GM23338 (cell line): ENCODE measurements at regions not wholly inside any gene's neighbourhood (a gene's known extent, or its start where the extent isn't known, plus 50 kb on each side); places are given as distances from the start of the nearest gene placed in this dataset.

ENCODE experiments used
- ATAC-seq: fragments of 200-7000 bp; cut with Tn5 transposase; 3 replicates; pipeline ENCODE4 v1.9.1; 2020
- DNase-seq: peaks from one replicate; pipeline ENCODE4 v3.0.0-alpha.2; 2015; ENCODE audit warnings: low spot score
- H2AFZ ChIP-seq: fragments of 200-600 bp; sonication (generic); 2 replicates; pipeline ENCODE4 v1.8.0; 2016; ENCODE audit warnings: antibody characterized with exemption, mild to moderate bottlenecking, moderate library complexity
- H3F3A ChIP-seq: fragments of 200-600 bp; sonication (generic); replicated peaks from 2 replicates; pipeline ENCODE4 v1.8.0; 2017; ENCODE audit warnings: antibody characterized with exemption, mixed run types, low read depth
- H3K27ac ChIP-seq: fragments of 200-600 bp; sonication (generic); 2 replicates; pipeline ENCODE4 v1.6.1; 2016; ENCODE audit warnings: low read depth
- H3K27me3 ChIP-seq: fragments of 200-600 bp; sonication (generic); 2 replicates; pipeline ENCODE4 v1.8.0; 2016; ENCODE audit warnings: mild to moderate bottlenecking, mixed run types, moderate library complexity; ENCODE audit not compliant: insufficient read depth
- H3K36me3 ChIP-seq: fragments of 200-600 bp; sonication (generic); 2 replicates; pipeline ENCODE4 v1.8.0; 2016; ENCODE audit warnings: mild to moderate bottlenecking; ENCODE audit not compliant: insufficient read depth
- H3K4me1 ChIP-seq: fragments of 200-600 bp; sonication (generic); 2 replicates; pipeline ENCODE4 v1.8.0; 2016; ENCODE audit warnings: mild to moderate bottlenecking, moderate library complexity; ENCODE audit not compliant: insufficient read depth
- H3K4me2 ChIP-seq: fragments of 200-600 bp; sonication (generic); 2 replicates; pipeline ENCODE4 v1.7.1; 2017; ENCODE audit warnings: mixed run types
- H3K4me3 ChIP-seq: fragments of 200-600 bp; sonication (generic); 2 replicates; pipeline ENCODE4 v1.6.1; 2016; ENCODE audit warnings: mixed run types
- H3K79me2 ChIP-seq: fragments of 200-600 bp; sonication (generic); replicated peaks from 2 replicates; pipeline ENCODE4 v1.8.0; 2017; ENCODE audit warnings: mild to moderate bottlenecking; ENCODE audit not compliant: insufficient read depth
- H3K9me2 ChIP-seq: fragments of 200-600 bp; sonication (generic); 2 replicates; pipeline ENCODE4 v1.8.0; 2017; ENCODE audit not compliant: insufficient read depth
- H4K20me1 ChIP-seq: fragments of 200-600 bp; sonication (generic); replicated peaks from 2 replicates; pipeline ENCODE4 v1.8.0; 2017; ENCODE audit warnings: mild to moderate bottlenecking; ENCODE audit not compliant: insufficient read depth
- H3K27ac Mint-ChIP-seq: 2 replicates; pipeline ENCODE4 v1.8.0; 2020; ENCODE audit warnings: inconsistent platforms, mild to moderate bottlenecking, moderate library complexity, mixed read lengths
- H3K27me3 Mint-ChIP-seq: 3 replicates; pipeline ENCODE4 v1.8.0; 2022; ENCODE audit warnings: low read depth, mild to moderate bottlenecking, moderate library complexity, mixed read lengths, inconsistent platforms; ENCODE audit not compliant: insufficient read depth, poor library complexity
- H3K36me3 Mint-ChIP-seq: 3 replicates; pipeline ENCODE4 v1.8.0; 2021; ENCODE audit warnings: low read depth, mild to moderate bottlenecking, inconsistent platforms, moderate library complexity, mixed read lengths
- H3K4me1 Mint-ChIP-seq: 3 replicates; pipeline ENCODE4 v1.8.0; 2020; ENCODE audit warnings: mild to moderate bottlenecking, inconsistent platforms, mixed read lengths
- H3K4me3 Mint-ChIP-seq: 3 replicates; pipeline ENCODE4 v1.8.0; 2021; ENCODE audit warnings: moderate library complexity, mild to moderate bottlenecking, inconsistent platforms, mixed read lengths
- H3K9me3 Mint-ChIP-seq: 3 replicates; pipeline ENCODE4 v1.8.0; 2020; ENCODE audit warnings: moderate library complexity, mild to moderate bottlenecking, inconsistent platforms, mixed read lengths
- CREB1 ChIP-seq: fragments of 250-450 bp; sonication (Bioruptor Pico); IDR thresholded peaks from 2 replicates; pipeline ENCODE4 v1.5.0; 2020; ENCODE audit warnings: low read depth, mild to moderate bottlenecking, moderate library complexity
- CTCF ChIP-seq, 2 experiments: fragments of 200-600 bp in 1 of 2; sonication (generic) in 1 of 2; conservative IDR thresholded peaks; 2 replicates each; pipeline versions ENCODE4 v1.5.1 to v1.6.1; 2016 to 2017; ENCODE audit warnings: antibody characterized with exemption in 2 of 2, low read depth in 2 of 2, mild to moderate bottlenecking in 2 of 2, moderate library complexity in 1 of 2
- EZH2 ChIP-seq: fragments of 200-600 bp; sonication (generic); IDR thresholded peaks from one replicate; pipeline ENCODE4 v1.8.0; 2017; ENCODE audit warnings: antibody characterized with exemption, mild to moderate bottlenecking, low read depth; ENCODE audit not compliant: unreplicated experiment
- EZH2phosphoT487 ChIP-seq: fragments of 200-600 bp; sonication (generic); IDR thresholded peaks from one replicate; pipeline ENCODE4 v1.8.1; 2018; ENCODE audit warnings: antibody characterized with exemption; ENCODE audit not compliant: unreplicated experiment
- JUNB ChIP-seq: IDR thresholded peaks from one replicate; pipeline ENCODE4 v1.6.1; 2016; ENCODE audit warnings: antibody characterized with exemption; ENCODE audit not compliant: unreplicated experiment
- NANOG ChIP-seq: IDR thresholded peaks from 2 replicates; pipeline ENCODE4 v1.6.1; 2016; ENCODE audit warnings: antibody characterized with exemption, borderline replicate concordance
- POLR2AphosphoS5 ChIP-seq: IDR thresholded peaks from 2 replicates; pipeline ENCODE4 v1.6.1; 2016; ENCODE audit warnings: antibody characterized with exemption, low read depth
- REST ChIP-seq: IDR thresholded peaks from one replicate; pipeline ENCODE4 v1.6.1; 2018; ENCODE audit warnings: antibody characterized with exemption; ENCODE audit not compliant: unreplicated experiment
- STAT1 ChIP-seq: IDR thresholded peaks from one replicate; pipeline ENCODE4 v1.6.1; 2016; ENCODE audit warnings: antibody characterized with exemption; ENCODE audit not compliant: unreplicated experiment
- ZNF114 ChIP-seq: fragments of 250-450 bp; sonication (Bioruptor Pico); IDR thresholded peaks from 2 replicates; pipeline ENCODE4 v1.5.0; 2020; ENCODE audit warnings: mild to moderate bottlenecking, moderate library complexity
- ZNF331 ChIP-seq: fragments of 250-450 bp; sonication (Bioruptor Pico); IDR thresholded peaks from 2 replicates; pipeline ENCODE4 v1.5.0; 2020; ENCODE audit warnings: low read depth, mild to moderate bottlenecking, moderate library complexity
- TF ChIP-seq, protein P1 (sequence below): fragments of 250-450 bp; sonication (Bioruptor Pico); IDR thresholded peaks from 2 replicates; pipeline ENCODE4 v1.5.0; 2020; ENCODE audit warnings: mild to moderate bottlenecking, moderate library complexity
- TF ChIP-seq, protein P2 (sequence below): IDR thresholded peaks from 2 replicates; pipeline ENCODE4 v1.6.1; 2016; ENCODE audit warnings: antibody characterized with exemption

DNA sequence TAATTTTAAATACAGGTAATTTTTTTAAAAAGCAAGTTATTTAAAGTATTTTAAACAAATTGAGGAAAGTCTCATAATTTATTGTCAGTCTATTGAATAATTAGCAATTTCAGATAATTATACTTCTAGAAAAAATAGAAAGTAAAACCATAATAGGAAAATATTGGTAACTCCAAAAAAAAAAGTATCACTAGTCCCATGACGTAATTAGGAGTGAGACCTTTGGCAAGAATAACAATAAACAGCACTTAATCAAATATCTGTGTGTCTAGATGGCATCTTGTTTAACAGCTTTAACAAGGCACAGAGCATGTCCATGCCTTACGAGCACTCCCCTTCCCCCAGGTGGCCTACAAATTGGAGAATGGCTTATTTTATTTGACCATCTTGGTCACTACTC lies 1683.6 kb upstream of the AGA start:
- Mint-ChIP-seq H3K36me3 (0 out of 3 replicates have a peak, but pooled peaks cover 2% of the 10 kb centered on the region), H3K4me1 (peaks cover 14% of the 10 kb centered on the region), H3K4me3 (no peak overlapping the region), H3K27me3 (no peaks in the 10 kb centered on the region), H3K27ac (peak overlapping the region; percentile 54), H3K9me3 (no peaks in the 10 kb centered on the region; the same call in 2 of the 3 replicates)
- Histone ChIP-seq H3K9me2 (peaks cover 5% of the 10 kb centered on the region), H3K4me1 (peaks cover 26% of the 10 kb centered on the region), H3K27me3 (no peaks in the 10 kb centered on the region), H3K4me2 (peak overlapping the region; percentile 13; the same call in 1 of the 2 replicates), H2AFZ (no peak overlapping the region), H4K20me1 (no peaks in the 10 kb centered on the region), H3F3A (peaks cover 5% of the 10 kb centered on the region; the same call in 1 of the 2 replicates), H3K4me3 (no peak overlapping the region), H3K36me3 (no peaks in the 10 kb centered on the region), H3K27ac (no peak overlapping the region), H3K79me2 (no peaks in the 10 kb centered on the region)
- ATAC-seq: no peak
- peak; percentile 4 for DNase-seq
- TF ChIP-seq POLR2AphosphoS5 (no peak), REST (no peak), EZH2 (no peak), NANOG (no peak), CREB1 (CRISPR knock-in tag) (no peak), JUNB (no peak), EZH2phosphoT487 (no peak), STAT1 (no peak), ZNF331 (CRISPR knock-in tag) (no peak), ZNF114 (CRISPR knock-in tag) (no peak), CTCF (conservative IDR thresholded peaks at IDR 0.05; ENCODE audit: low read depth in 2 of 2) (no peak)
- TF ChIP-seq, protein P1, sequence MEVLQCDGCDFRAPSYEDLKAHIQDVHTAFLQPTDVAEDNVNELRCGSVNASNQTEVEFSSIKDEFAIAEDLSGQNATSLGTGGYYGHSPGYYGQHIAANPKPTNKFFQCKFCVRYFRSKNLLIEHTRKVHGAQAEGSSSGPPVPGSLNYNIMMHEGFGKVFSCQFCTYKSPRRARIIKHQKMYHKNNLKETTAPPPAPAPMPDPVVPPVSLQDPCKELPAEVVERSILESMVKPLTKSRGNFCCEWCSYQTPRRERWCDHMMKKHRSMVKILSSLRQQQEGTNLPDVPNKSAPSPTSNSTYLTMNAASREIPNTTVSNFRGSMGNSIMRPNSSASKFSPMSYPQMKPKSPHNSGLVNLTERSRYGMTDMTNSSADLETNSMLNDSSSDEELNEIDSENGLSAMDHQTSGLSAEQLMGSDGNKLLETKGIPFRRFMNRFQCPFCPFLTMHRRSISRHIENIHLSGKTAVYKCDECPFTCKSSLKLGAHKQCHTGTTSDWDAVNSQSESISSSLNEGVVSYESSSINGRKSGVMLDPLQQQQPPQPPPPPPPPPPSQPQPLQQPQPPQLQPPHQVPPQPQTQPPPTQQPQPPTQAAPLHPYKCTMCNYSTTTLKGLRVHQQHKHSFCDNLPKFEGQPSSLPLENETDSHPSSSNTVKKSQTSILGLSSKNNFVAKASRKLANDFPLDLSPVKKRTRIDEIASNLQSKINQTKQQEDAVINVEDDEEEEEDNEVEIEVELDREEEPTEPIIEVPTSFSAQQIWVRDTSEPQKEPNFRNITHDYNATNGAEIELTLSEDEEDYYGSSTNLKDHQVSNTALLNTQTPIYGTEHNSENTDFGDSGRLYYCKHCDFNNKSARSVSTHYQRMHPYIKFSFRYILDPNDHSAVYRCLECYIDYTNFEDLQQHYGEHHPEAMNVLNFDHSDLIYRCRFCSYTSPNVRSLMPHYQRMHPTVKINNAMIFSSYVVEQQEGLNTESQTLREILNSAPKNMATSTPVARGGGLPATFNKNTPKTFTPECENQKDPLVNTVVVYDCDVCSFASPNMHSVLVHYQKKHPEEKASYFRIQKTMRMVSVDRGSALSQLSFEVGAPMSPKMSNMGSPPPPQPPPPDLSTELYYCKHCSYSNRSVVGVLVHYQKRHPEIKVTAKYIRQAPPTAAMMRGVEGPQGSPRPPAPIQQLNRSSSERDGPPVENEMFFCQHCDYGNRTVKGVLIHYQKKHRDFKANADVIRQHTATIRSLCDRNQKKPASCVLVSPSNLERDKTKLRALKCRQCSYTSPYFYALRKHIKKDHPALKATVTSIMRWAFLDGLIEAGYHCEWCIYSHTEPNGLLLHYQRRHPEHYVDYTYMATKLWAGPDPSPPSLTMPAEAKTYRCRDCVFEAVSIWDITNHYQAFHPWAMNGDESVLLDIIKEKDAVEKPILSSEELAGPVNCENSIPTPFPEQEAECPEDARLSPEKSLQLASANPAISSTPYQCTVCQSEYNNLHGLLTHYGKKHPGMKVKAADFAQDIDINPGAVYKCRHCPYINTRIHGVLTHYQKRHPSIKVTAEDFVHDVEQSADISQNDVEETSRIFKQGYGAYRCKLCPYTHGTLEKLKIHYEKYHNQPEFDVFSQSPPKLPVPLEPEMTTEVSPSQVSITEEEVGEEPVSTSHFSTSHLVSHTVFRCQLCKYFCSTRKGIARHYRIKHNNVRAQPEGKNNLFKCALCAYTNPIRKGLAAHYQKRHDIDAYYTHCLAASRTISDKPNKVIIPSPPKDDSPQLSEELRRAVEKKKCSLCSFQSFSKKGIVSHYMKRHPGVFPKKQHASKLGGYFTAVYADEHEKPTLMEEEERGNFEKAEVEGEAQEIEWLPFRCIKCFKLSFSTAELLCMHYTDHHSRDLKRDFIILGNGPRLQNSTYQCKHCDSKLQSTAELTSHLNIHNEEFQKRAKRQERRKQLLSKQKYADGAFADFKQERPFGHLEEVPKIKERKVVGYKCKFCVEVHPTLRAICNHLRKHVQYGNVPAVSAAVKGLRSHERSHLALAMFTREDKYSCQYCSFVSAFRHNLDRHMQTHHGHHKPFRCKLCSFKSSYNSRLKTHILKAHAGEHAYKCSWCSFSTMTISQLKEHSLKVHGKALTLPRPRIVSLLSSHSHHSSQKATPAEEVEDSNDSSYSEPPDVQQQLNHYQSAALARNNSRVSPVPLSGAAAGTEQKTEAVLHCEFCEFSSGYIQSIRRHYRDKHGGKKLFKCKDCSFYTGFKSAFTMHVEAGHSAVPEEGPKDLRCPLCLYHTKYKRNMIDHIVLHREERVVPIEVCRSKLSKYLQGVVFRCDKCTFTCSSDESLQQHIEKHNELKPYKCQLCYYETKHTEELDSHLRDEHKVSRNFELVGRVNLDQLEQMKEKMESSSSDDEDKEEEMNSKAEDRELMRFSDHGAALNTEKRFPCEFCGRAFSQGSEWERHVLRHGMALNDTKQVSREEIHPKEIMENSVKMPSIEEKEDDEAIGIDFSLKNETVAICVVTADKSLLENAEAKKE (CRISPR knock-in tag): no peak
- TF ChIP-seq, protein P2, sequence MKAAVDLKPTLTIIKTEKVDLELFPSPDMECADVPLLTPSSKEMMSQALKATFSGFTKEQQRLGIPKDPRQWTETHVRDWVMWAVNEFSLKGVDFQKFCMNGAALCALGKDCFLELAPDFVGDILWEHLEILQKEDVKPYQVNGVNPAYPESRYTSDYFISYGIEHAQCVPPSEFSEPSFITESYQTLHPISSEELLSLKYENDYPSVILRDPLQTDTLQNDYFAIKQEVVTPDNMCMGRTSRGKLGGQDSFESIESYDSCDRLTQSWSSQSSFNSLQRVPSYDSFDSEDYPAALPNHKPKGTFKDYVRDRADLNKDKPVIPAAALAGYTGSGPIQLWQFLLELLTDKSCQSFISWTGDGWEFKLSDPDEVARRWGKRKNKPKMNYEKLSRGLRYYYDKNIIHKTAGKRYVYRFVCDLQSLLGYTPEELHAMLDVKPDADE: no peak
